ENCODE measurements at regions not wholly inside any gene's neighbourhood (a gene's known extent, or its start where the extent isn't known, plus 50 kb on each side); places are given as distances from the start of the nearest gene placed in this dataset.

- no peak for DNase-seq (ENCODE audit: low read depth in 2 of 2, low spot score in 1 of 2)
Observed at GRCh38 chr12:92503029-92503931, 199.5 kb upstream of the PLEKHG7 start.

DNA sequence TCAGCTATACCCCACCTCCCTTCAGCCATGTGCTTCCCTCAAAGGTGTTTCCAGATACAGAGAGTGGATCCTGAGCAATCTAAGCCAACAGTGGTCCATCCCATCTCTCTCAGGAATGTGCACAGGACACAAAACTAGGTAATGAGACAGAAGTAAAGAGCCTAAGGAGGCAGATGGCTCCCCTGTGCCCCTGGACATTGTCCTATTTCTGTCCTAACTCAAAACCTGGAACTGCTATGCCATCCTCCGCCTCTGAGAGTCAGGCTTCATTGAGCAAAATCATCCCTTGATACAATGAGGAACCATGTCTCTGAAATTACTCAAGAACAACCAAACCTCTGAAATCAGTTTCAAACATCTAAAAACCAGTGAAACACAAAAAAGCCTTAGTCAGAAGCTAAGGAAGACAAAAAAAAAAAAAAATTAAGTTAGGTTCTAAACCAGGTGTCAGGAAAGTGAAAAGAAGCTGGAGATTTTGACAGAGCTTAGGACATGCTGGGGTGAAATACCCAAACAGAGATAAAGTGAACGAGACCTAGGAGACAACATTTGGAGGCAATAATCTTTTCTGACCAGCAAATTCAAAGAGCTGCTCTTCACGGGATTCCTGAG lies 200.3 kb upstream of the PLEKHG7 start:
- DNase-seq (ENCODE audit: low read depth in 2 of 2, low spot score in 1 of 2), result no peak

- DNase-seq (ENCODE audit: low read depth in 2 of 2, low spot score in 1 of 2), result no peak
Observed at GRCh38 chr12:92496790-92497189, 206.0 kb upstream of the PLEKHG7 start.

DNA sequence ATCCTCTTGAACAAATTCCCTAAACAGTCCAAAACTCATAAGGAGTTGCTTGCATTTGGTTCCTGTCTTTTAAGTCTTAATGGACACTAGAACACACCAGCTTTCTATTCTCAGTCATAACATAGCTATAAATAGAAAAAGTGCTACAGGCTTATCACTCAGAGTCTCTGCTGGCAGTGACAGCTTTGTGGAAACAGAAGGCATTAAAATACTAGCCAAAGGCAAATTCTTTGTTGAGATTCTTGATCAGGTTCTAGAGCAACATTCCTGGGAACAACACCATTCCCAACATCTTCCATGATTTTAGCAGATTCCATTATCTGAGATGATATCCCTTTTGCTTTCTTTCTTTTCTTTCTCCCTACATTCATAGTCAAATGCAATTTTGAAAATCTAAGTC lies 207.7 kb upstream of the PLEKHG7 start:
- no peak for DNase-seq (ENCODE audit: low read depth in 2 of 2, low spot score in 1 of 2)

DNA sequence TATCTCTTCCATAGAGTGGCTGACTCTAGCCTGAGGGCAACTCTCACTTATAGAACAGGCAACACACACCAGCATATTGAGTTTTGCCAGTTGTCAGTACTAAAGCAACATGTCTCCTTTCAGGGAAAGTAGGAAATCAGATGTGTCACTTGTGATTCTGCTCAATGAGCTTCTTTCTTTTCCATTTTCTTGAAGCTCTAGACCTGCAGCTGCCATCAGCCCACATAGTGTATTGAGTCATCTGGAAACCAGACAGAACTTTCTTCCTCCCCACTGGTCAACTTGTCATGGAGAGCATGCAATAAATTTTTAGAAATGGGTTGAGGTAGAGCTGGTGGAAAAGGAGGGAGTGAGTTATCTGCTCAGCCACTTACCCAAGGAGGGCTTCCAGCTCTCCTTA lies 209.0 kb upstream of the PLEKHG7 start:
- no peak for DNase-seq (ENCODE audit: low read depth in 2 of 2, low spot score in 1 of 2)

GRCh38 chr12:92492995-92493394 lies 209.8 kb upstream of the PLEKHG7 start:
- DNase-seq (ENCODE audit: low read depth in 2 of 2, low spot score in 1 of 2), result no peak

DNA sequence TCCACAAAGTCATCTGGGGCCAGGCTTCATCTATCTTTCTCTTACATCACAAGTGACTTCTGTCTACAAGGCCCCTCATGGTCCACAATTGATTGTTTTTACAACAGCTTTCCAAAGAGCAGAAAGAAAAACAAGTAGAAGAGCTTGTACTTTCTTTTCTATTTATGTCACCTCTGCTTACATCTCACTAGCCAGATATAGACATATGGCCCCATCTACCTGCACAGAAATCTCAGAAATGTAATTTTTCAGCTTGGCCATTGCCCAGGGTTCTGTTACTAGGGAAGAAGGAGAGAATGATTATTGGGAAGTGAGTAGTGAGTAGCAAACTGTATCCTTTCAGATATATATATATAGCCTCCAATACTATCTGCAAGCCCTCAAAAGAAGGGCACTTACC lies 210.5 kb upstream of the PLEKHG7 start:
- DNase-seq (ENCODE audit: low read depth in 2 of 2, low spot score in 1 of 2), result no peak

DNA sequence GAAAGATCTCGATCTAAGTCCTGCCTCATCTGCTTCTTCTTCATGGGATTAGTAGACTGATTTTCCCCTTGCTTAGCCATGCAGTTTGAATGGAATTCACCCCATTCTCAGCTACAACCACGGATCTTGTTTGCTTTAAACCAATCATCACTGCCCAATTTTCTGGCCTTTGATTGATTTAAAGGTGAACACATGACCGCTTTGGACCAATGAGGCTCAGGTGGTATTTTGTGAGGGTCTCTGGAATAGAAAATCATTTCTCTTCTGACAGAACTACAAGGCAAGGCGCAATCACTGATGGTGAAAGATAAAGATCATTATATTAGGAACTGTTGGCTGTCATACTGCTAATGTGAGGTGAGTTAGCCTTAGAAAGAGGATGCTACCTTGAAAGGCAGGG lies 213.0 kb upstream of the PLEKHG7 start:
- no peak for DNase-seq (ENCODE audit: low read depth in 2 of 2, low spot score in 1 of 2)

DNA sequence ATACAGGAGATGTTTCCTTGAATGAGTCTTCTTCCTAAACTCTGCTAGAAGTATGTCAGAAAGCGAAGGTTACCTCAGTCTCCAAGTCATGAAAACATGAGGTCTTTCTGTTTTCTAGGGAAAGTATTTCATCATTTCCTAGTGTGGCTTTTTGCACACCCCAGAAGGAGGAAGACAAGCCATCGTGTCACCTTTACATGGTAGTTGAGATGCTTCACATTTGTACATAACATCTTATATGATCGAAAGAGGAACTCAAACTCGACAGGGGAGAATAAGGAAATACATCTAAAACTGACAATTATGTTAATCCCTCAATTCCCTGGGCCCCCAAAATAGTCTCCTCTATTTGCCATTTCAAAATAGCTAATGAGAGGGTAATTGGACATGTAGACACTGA lies 214.1 kb upstream of the PLEKHG7 start:
- no peak for DNase-seq (ENCODE audit: low read depth in 2 of 2, low spot score in 1 of 2)

DNA sequence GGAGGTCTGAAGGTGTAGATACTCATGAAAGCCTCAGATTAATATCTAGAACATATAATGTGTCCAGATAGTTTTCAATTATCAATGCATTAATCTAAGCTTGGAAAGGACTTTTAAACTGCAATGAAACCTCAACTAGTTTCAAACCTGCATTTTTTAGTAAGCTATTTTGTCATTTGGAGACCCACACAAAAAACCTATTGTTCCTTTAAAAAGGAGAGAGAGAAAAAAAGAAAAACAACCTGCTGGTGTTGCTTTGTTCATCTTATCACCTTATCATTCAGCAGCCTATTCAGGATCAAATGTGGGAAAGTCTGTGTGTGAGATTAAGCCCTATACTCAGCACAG lies 215.7 kb upstream of the PLEKHG7 start:
- no peak for DNase-seq (ENCODE audit: low read depth in 2 of 2, low spot score in 1 of 2)

GRCh38 chr12:92486443-92487137 lies 216.2 kb upstream of the PLEKHG7 start:
- DNase-seq (ENCODE audit: low read depth in 2 of 2, low spot score in 1 of 2), result no peak

DNA sequence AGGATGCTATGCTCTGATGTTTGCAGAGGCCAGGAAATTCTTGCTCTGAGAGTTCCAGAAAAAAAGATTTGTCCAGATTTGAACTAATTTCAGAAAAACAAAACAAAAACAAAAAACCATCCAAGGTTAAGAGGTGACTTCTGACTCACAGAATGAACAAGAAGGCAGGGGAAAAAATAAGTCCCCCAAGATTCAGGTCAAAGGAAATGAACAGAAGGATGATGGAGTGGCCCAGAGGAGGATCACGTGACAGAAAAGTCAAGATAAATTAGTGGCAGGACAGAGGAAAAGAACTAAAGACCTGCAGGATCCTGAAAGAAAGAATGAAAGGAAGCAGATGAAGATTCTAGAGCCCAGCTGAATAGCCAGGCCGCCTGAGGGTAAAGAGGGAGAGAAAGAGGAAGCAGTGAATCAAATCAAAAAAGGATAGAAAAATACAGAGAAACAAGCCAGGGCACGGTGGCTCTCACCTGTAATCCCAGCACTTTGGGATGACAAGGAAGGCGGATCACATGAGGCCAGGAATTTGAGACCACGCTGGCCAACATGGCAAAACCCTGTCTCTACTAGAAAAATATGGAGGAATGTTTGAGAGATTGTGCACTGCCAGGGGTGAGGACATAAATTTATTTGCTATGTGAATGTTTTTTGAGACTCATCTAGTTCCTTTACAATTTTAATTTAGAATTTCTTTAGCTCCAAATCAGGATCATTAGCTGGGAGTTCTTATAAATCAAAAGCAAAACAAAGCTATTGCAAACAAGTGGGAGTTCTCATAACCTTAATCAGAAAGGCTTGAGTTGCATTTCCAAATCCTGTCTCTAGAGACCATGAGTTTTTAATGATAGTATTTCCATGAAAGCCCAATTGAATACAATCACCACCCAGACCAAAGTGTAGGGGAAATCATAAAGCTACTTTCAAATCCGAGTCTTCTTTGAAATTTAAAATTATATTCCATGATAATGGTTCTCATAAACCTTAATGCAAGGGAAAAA lies 217.1 kb upstream of the PLEKHG7 start:
- DNase-seq (ENCODE audit: low read depth in 2 of 2, low spot score in 1 of 2), result no peak

DNA sequence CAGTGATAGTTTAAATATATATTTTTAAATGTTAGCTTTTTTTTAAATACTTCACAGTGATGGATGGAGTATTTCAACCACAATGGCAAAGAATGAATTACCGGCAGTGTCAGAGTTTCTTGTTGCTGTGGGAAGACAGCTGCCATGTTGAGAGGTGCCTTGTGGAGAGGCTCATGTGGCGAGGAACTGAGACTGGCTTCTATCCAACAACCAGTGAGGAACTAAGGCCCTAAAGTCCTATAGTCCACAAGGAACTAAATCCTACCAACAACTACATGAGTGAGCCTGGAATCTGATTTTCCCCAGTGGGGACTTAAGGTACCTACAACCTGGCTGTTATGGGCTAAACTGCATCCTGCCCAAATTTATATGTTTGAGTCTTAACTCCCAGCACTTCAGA lies 220.2 kb upstream of the PLEKHG7 start:
- no peak for DNase-seq (ENCODE audit: low read depth in 2 of 2, low spot score in 1 of 2)

DNA sequence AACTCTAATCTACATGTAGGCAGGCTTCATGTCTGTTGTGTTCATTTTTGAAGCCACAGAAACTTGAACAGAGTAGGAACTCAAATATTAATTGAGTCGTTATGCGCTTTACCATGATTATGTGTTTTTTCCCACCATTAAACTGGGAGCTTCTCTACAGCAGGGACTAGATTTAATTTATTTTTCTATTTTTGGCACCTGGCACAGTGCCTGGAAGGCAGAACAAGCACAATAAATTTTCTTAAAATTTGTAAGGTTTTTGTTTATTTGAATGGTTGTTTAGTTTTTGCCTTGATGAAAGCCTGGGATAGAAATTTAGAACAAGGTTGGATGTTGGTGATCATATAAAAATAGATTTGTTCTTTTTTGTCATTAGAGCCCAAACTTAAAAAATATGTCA lies 221.7 kb upstream of the PLEKHG7 start:
- no peak for DNase-seq (ENCODE audit: low read depth in 2 of 2, low spot score in 1 of 2)

GRCh38 chr12:92478692-92479091 lies 224.1 kb upstream of the PLEKHG7 start:
- no peak for DNase-seq (ENCODE audit: low read depth in 2 of 2, low spot score in 1 of 2)

DNA sequence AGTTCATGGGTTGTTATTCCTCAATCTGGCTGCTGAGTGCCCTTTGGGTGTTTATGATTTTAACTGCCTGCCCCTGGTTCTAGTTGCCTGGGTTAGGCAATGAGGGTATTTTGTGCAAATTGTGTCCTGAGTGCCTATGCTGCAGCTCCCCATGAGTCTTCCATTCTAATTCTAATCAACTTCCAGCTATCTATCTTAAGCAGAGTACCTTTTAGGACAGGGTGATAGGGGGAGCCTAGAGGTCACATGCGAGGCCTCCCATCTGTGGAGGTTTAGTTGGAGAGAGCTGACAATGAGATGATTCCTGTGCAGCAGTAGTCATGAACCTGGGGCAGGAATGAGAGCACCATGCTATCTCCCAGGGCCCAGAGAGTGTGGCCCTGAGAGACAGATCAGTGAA lies 225.9 kb upstream of the PLEKHG7 start:
- no peak for DNase-seq (ENCODE audit: low read depth in 2 of 2, low spot score in 1 of 2)

GRCh38 chr12:92473564-92473963 lies 229.2 kb upstream of the PLEKHG7 start:
- no peak for DNase-seq (ENCODE audit: low read depth in 2 of 2, low spot score in 1 of 2)

DNA sequence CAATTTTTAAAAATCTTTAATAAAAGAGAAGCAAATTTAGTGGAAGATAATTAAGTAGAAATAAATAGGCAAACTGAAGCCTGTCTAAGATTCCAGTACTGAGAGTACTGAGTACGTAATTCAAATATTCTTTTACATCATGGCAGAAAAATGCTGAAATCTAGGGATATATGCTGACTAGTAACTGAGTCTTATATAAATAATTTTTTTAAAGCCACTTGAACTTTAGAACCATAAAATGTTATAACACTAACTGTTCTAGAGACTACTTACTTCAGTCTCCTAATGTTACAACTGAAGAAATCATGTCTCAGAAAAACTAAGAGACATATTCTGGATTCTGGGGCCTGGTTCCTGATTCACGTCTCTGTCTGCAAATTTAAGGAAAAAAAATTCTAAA lies 230.6 kb upstream of the PLEKHG7 start:
- no peak for DNase-seq (ENCODE audit: low read depth in 2 of 2, low spot score in 1 of 2)

GRCh38 chr12:92471551-92471950 lies 231.2 kb upstream of the PLEKHG7 start:
- no peak for DNase-seq (ENCODE audit: low read depth in 2 of 2, low spot score in 1 of 2)

DNA sequence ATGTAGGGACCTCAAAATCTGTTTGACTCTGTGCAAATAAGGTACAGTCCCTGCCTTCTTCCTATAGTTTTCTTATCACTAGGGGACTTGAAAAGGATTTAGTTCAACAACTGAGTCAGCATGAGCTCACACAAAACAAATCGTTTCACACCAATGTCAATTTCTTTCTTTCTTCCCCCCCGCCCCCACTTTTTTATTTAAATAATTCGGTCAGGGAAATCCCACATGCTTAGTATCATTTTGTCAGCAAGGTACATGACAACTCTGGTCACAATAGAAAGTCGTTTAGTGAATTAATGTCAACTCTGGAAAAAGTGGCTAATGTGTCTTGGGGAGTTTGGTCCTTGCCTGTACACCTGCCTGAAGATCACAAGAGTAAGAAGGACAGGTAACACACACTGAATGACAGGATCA lies 232.2 kb upstream of the PLEKHG7 start:
- DNase-seq (ENCODE audit: low read depth in 2 of 2, low spot score in 1 of 2), result no peak

GRCh38 chr12:92469837-92470236 lies 233.0 kb upstream of the PLEKHG7 start:
- DNase-seq (ENCODE audit: low read depth in 2 of 2, low spot score in 1 of 2), result no peak
